ENCODE measurements at regions not wholly inside any gene's neighbourhood (a gene's known extent, or its start where the extent isn't known, plus 50 kb on each side); places are given as distances from the start of the nearest gene placed in this dataset.

GRCh38 chr3:70899816-70900215, 587.4 kb upstream of the MDFIC2 start:
- no peak for DNase-seq (ENCODE audit: low spot score)
- TF ChIP-seq CTCF (IDR thresholded peaks at IDR 0.05), result no peak
- ATAC-seq (ENCODE audit: low FRiP score), result no peak

- no peak for DNase-seq (ENCODE audit: low spot score)
- no peak for TF ChIP-seq CTCF (IDR thresholded peaks at IDR 0.05)
- no peak for ATAC-seq (ENCODE audit: low FRiP score)
Observed at GRCh38 chr3:70890020-70890394, 577.6 kb upstream of the MDFIC2 start.

- TF ChIP-seq CTCF (IDR thresholded peaks at IDR 0.05), result no peak
- ATAC-seq (ENCODE audit: low FRiP score) (no peak), DNase-seq (ENCODE audit: low spot score) (no peak)
Observed at GRCh38 chr3:70889162-70890019, 577.0 kb upstream of the MDFIC2 start.

GRCh38 chr3:70885636-70886035, 573.2 kb upstream of the MDFIC2 start:
- ATAC-seq (ENCODE audit: low FRiP score) (no peak), DNase-seq (ENCODE audit: low spot score) (no peak)
- TF ChIP-seq CTCF (IDR thresholded peaks at IDR 0.05), result no peak

GRCh38 chr3:70882104-70882503, 569.7 kb upstream of the MDFIC2 start:
- DNase-seq (ENCODE audit: low spot score) (no peak), ATAC-seq (ENCODE audit: low FRiP score) (no peak)
- no peak for TF ChIP-seq CTCF (IDR thresholded peaks at IDR 0.05)

- DNase-seq (ENCODE audit: low spot score), result no peak
- no peak for TF ChIP-seq CTCF (IDR thresholded peaks at IDR 0.05)
- no peak for ATAC-seq (ENCODE audit: low FRiP score)
Observed at GRCh38 chr3:70880421-70880820, 568.0 kb upstream of the MDFIC2 start.

- ATAC-seq (ENCODE audit: low FRiP score) (no peak), DNase-seq (ENCODE audit: low spot score) (no peak)
- no peak for TF ChIP-seq CTCF (IDR thresholded peaks at IDR 0.05)
Observed at GRCh38 chr3:70876154-70876553, 563.7 kb upstream of the MDFIC2 start.

Data from omental fat pad (tissue), 3 donors.